Central memory CD4-positive, alpha-beta T cell (primary cell): ENCODE measurements at regions not wholly inside any gene's neighbourhood (a gene's known extent, or its start where the extent isn't known, plus 50 kb on each side); places are given as distances from the start of the nearest gene placed in this dataset.

Source experiments
- DNase-seq: peaks from one replicate; pipeline ENCODE4 v3.0.0; 2022

GRCh38 chr19:30673336-30673735 lies 301.2 kb downstream of the ZNF536 start:
- DNase-seq, result no peak

GRCh38 chr19:30672926-30673325 lies 300.7 kb downstream of the ZNF536 start:
- DNase-seq, result no peak

GRCh38 chr19:30671622-30672051 lies 299.5 kb downstream of the ZNF536 start:
- no peak for DNase-seq

- no peak for DNase-seq
These were observed 299.1 kb downstream of the ZNF536 start for GRCh38 chr19:30671367-30671619.

GRCh38 chr19:30670562-30671366 lies 298.6 kb downstream of the ZNF536 start:
- DNase-seq, result no peak

GRCh38 chr19:30670011-30670329 lies 297.8 kb downstream of the ZNF536 start:
- no peak for DNase-seq

GRCh38 chr19:30669329-30670010 lies 297.3 kb downstream of the ZNF536 start:
- DNase-seq, result peak; percentile 13

GRCh38 chr19:30668521-30669155 lies 296.5 kb downstream of the ZNF536 start:
- no peak for DNase-seq

GRCh38 chr19:30667746-30668145 lies 295.6 kb downstream of the ZNF536 start:
- no peak for DNase-seq

GRCh38 chr19:30667227-30667626 lies 295.0 kb downstream of the ZNF536 start:
- DNase-seq, result no peak

- DNase-seq, result no peak
These were observed 294.2 kb downstream of the ZNF536 start for GRCh38 chr19:30666301-30666803.

- DNase-seq, result no peak
These were observed 293.3 kb downstream of the ZNF536 start for GRCh38 chr19:30665449-30665848.

- DNase-seq, result no peak
These were observed 291.5 kb downstream of the ZNF536 start for GRCh38 chr19:30663611-30664174.

- no peak for DNase-seq
These were observed 290.2 kb downstream of the ZNF536 start for GRCh38 chr19:30662211-30662861.

GRCh38 chr19:30659638-30660037 lies 287.5 kb downstream of the ZNF536 start:
- no peak for DNase-seq

GRCh38 chr19:30656520-30657100 lies 284.4 kb downstream of the ZNF536 start:
- no peak for DNase-seq

- no peak for DNase-seq
These were observed 281.6 kb downstream of the ZNF536 start for GRCh38 chr19:30653646-30654386.

- DNase-seq, result no peak
These were observed 280.6 kb downstream of the ZNF536 start for GRCh38 chr19:30652751-30653150.

- no peak for DNase-seq
These were observed 279.5 kb downstream of the ZNF536 start for GRCh38 chr19:30651691-30652090.

GRCh38 chr19:30651066-30651465 lies 278.9 kb downstream of the ZNF536 start:
- DNase-seq, result no peak

- no peak for DNase-seq
These were observed 277.9 kb downstream of the ZNF536 start for GRCh38 chr19:30649934-30650614.
